ENCODE measurements at regions not wholly inside any gene's neighbourhood (a gene's known extent, or its start where the extent isn't known, plus 50 kb on each side); places are given as distances from the start of the nearest gene placed in this dataset.

GRCh38 chr10:4138146-4138721 lies 353.2 kb upstream of the KLF6 start:
- no peak for TF ChIP-seq CTCF (conservative IDR thresholded peaks at IDR 0.05)
- no peak overlapping the region for H3K27ac ChIP-seq

GRCh38 chr10:4137299-4137698 lies 352.3 kb upstream of the KLF6 start:
- H3K27ac ChIP-seq: no peak overlapping the region
- no peak for TF ChIP-seq CTCF (conservative IDR thresholded peaks at IDR 0.05)

- TF ChIP-seq CTCF (conservative IDR thresholded peaks at IDR 0.05): no peak
- no peak overlapping the region for H3K27ac ChIP-seq
Observed at GRCh38 chr10:4136121-4136520, 351.1 kb upstream of the KLF6 start.

- no peak overlapping the region for H3K27ac ChIP-seq
Observed at GRCh38 chr10:4132216-4132556, 347.2 kb upstream of the KLF6 start.

GRCh38 chr10:4131407-4132215 lies 346.6 kb upstream of the KLF6 start:
- H3K27ac ChIP-seq: no peak overlapping the region
- no peak for TF ChIP-seq CTCF (conservative IDR thresholded peaks at IDR 0.05)

More at GRCh38 chr10:4132216-4132556, 347.2 kb upstream of the KLF6 start:
- no peak for TF ChIP-seq CTCF (conservative IDR thresholded peaks at IDR 0.05)

- TF ChIP-seq CTCF (conservative IDR thresholded peaks at IDR 0.05): no peak
- H3K27ac ChIP-seq: peak overlapping the region; percentile 72; the same call in 1 of the 2 replicates
Observed at GRCh38 chr10:4130685-4131084, 345.7 kb upstream of the KLF6 start.

GRCh38 chr10:4129866-4130477 lies 345.0 kb upstream of the KLF6 start:
- TF ChIP-seq CTCF (conservative IDR thresholded peaks at IDR 0.05): no peak
- H3K27ac ChIP-seq: peak overlapping the region; percentile 72

All from VCaP (cell line).